ENCODE measurements at regions not wholly inside any gene's neighbourhood (a gene's known extent, or its start where the extent isn't known, plus 50 kb on each side); places are given as distances from the start of the nearest gene placed in this dataset.
"Not testable (repeated sequence)": the region's sequence is repeated elsewhere in the genome, so short reads cannot be mapped to it uniquely, and the experiment has no call there.

- DNase-seq, result no peak
These were observed 935.8 kb upstream of the SLC39A10 start for GRCh38 chr2:194721227-194721626.

DNA sequence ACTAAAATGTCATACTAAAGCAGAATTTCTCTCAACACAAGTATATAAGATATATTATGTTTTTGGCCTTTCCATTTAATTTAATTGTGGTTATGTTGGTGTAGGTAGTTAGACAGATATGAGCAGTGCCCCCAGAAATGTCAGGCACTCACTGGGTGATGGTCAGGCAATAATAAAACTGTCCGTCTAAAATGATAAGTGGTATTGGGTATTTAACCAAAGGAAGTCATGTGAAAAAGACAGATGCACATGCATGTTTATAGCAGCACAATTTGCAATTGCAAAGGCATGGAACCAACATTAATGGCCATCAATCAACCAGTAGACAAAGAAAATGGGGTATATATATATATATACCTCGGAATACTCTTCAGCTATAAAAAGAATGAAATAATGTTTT lies 936.6 kb upstream of the SLC39A10 start:
- no peak for DNase-seq

- DNase-seq, result no peak
These were observed 938.1 kb upstream of the SLC39A10 start for GRCh38 chr2:194718881-194719280.

GRCh38 chr2:194714541-194714940 lies 942.5 kb upstream of the SLC39A10 start:
- no peak for DNase-seq

DNA sequence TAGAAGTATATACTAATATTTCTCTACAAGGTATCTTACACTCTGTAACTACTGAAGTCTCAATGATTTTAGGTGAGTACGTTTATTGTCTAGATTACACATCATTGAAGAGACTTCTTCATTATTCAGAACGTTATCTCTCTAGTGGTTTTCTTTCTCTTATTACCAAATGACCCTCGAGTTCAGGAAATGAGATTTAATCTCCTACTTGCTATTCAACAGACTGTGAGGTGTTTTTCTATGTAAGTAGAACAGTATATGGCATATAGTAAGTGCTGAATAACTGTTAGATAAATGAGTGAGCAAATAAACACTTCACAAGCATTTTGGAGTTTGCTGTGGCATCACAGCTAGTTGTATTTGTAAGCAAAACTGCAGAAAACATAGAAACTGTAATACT lies 947.2 kb upstream of the SLC39A10 start:
- no peak for DNase-seq

- DNase-seq, result no peak
These were observed 950.8 kb upstream of the SLC39A10 start for GRCh38 chr2:194706179-194706578.

DNA sequence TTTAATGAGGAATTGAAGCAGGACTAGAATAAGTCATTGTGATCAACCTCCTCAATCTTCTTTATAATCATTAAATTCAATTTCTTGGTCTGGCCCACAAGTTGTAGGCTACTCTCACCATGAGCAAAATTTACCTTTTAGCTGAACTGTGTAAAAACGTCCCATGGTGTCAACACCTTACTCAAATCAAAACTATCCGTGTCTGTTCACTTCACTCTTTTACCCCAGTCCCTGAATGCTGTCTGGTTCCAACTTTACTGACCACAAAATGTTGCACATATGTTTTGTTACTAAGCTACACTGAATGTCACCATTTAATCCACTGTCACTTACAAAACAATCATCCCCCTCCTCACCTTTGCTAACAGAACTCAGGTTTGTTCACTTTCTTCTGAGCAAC lies 951.6 kb upstream of the SLC39A10 start:
- no peak for DNase-seq

GRCh38 chr2:194700726-194701125 lies 956.3 kb upstream of the SLC39A10 start:
- DNase-seq, result no peak

DNA sequence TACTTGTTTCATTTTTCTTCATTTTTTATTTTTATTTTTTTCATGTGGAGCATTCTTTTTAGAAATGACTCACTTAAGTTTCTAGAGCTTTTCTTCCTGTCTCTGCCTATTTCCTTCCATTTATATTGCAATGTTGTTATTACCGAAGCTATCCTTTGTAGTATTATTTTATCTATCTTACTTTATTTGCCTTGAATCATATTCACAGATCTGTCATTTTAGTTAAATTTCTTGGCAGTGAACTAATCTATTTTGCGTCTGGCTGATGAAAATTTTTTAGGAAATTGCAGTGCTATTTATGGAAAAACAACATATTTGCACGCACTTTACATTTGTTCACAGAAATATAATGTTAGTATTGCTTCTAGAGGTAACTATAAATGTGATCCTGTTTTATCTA lies 956.9 kb upstream of the SLC39A10 start:
- no peak for DNase-seq

- DNase-seq, result no peak
These were observed 959.0 kb upstream of the SLC39A10 start for GRCh38 chr2:194698012-194698411.

DNA sequence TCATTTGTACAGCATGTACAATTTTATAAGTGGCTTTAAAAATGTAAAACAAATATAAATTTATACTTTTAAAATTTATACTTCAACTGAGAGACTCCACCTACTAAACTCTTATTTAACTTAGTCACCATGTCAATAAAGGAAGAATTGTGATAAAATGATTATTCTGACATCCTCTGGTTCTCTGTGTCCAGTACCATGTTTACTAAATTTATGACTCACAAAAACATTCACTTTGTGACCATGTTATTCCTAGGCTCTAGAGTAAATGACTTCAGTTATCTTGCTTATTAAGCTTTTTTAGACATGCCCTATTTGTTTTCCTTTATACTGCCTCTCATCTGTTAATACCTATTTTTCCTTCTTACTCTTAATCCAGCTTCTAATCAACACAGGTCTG lies 959.6 kb upstream of the SLC39A10 start:
- DNase-seq, result no peak

GRCh38 chr2:194696690-194697089 lies 960.3 kb upstream of the SLC39A10 start:
- DNase-seq, result no peak

DNA sequence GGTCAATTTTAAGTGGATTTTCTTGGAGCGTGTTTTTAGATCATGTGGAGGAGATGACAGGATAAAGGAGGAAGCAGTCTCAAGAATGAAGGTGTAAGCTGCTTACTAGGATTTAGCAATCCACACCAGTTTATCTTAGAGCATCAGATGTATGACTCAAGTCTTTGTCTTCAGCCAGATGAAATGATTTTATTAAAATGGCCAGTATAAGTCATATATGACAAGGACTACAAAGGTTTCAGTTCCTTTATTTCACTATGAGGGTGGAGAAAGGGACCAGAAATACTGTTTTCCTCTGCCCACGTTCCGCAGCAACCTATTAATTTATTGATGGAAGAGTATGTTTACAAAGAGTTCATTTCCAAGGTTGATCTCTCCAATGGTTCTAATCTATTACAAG lies 970.5 kb upstream of the SLC39A10 start:
- no peak for DNase-seq

GRCh38 chr2:194674043-194674442 lies 983.0 kb upstream of the SLC39A10 start:
- no peak for DNase-seq

- DNase-seq, result no peak
These were observed 984.0 kb upstream of the SLC39A10 start for GRCh38 chr2:194672994-194673393.

- DNase-seq, result no peak
These were observed 995.6 kb upstream of the SLC39A10 start for GRCh38 chr2:194661431-194661830.

DNA sequence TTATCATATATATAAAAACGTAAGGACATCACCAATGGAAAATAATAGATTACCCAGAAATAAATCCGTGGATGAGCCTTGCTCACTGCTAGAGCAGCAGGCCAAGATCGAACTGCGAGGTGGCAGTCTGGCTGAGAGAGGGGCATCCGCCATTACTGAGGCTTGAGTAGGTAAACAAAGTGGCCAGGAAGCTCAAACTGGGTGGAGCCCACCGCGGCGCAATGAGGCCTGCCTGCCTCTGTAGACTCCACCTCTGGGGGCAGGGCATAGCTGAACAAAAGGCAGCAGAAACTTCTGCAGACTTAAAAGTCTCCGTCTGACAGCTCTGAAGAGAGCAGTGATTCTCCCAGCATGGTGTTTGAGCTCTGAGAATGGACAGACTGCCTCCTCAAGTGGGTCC lies 1018.0 kb upstream of the SLC39A10 start:
- not testable (repeated sequence) for DNase-seq

DNA sequence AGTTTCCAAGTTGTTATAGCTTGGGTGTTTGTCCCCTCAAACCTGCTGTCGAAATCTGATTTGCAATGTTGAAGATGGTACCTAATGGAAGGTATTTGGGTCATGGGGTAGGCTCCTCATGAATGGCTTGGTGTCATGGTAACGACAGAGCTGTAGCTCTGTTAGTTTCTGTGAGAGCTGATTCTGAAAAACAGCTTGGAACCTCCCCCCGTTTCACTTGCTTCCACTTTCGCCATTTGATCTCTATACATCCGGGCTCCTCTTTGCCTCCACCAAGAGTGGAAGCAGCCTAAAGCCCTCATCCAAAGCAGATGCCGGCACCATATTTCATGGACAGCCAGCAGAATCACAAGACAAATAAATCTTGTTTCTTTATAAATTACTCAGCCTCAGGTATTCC lies 1035.1 kb upstream of the SLC39A10 start:
- no peak for DNase-seq

GRCh38 chr2:194619366-194619765 lies 1037.7 kb upstream of the SLC39A10 start:
- DNase-seq, result no peak

DNA sequence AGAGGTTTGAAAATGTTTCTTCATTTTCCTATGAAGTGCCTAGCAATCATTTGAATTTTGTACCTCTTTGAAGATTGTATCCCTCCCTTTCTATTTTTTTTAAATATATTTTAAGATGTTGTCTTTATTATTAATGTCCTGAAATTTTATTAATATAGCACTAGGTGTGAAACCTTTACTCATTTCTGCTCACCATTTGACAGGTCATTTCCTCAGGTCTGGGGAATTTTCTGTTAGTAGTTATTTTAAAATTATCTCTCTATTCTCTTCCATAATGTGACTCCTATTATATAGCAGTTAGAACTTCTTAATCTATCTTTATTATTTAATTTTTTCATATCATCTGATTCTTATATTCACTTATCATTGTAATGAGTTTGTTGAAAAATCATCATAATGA lies 1038.6 kb upstream of the SLC39A10 start:
- DNase-seq, result no peak

GRCh38 chr2:194616334-194616733 lies 1040.7 kb upstream of the SLC39A10 start:
- no peak for DNase-seq

- DNase-seq, result no peak
These were observed 1046.7 kb upstream of the SLC39A10 start for GRCh38 chr2:194610297-194610696.

DNA sequence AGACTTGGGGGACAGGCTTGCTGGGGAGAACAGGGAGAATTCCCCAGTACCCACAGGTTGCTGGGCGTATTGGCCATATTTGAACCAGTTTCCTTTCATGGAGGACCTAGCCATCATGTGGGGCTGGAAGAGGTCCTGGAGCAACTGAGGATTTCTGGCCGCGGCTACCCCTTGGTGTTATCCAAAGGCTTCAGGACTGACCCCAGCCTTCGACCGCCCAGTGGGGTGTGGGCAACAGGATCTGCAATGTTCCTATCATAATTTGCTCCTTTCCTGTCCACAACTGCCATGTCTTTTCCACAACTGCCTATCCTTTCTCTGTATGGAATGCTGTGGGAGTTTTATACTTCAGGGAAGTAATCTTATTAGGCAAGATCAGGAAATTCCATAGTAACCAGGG lies 1053.6 kb upstream of the SLC39A10 start:
- DNase-seq, result no peak

GRCh38 chr2:194602750-194603149 lies 1054.3 kb upstream of the SLC39A10 start:
- no peak for DNase-seq

GRCh38 chr2:194591192-194591591 lies 1065.8 kb upstream of the SLC39A10 start:
- DNase-seq, result no peak

DNA sequence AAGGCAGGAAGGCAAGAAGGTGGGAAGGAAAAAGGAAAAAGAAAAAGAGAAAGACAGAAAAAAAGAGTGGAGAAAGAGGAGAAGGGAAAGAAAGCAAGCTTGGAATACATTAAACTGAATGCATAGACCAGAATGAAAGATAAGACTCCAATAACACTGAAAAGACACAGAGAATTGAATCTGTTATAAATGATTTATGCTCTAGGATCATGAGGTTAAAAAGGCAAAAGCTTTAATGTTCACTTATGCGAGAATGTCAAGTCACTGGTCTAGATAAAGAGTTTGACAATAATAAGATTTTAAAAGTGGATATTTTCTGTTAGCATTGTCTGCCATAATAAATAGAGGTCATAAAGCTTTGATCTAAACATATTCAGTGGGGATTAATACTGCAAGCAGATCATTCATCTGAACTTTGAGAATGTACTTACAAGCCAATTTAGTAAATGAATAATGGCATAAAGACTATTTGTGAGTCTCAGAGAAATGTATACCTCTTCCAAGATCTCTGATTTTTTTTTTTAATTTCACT lies 1069.2 kb upstream of the SLC39A10 start:
- DNase-seq, result no peak

Measured in 8988T (cell line).